ENCODE measurements at regions not wholly inside any gene's neighbourhood (a gene's known extent, or its start where the extent isn't known, plus 50 kb on each side); places are given as distances from the start of the nearest gene placed in this dataset.
"Not testable (repeated sequence)": the region's sequence is repeated elsewhere in the genome, so short reads cannot be mapped to it uniquely, and the experiment has no call there.

- no peak for DNase-seq (ENCODE audit: low read depth)
- H3K4me3 ChIP-seq (ENCODE audit: low read depth, low read length): no peak overlapping the region
- no peak for TF ChIP-seq CTCF (IDR thresholded peaks at IDR 0.05; ENCODE audit: insufficient read depth, low read depth, low read length)
Observed at GRCh38 chr6:144662812-144663365, 377.8 kb downstream of the UTRN start.

GRCh38 chr6:144664281-144664680 is 379.1 kb downstream of the UTRN start:
- no peak overlapping the region for H3K4me3 ChIP-seq (ENCODE audit: low read depth, low read length)
- DNase-seq (ENCODE audit: low read depth): no peak
- no peak for TF ChIP-seq CTCF (IDR thresholded peaks at IDR 0.05; ENCODE audit: insufficient read depth, low read depth, low read length)

- TF ChIP-seq CTCF (IDR thresholded peaks at IDR 0.05; ENCODE audit: insufficient read depth, low read depth, low read length): no peak
- H3K4me3 ChIP-seq (ENCODE audit: low read depth, low read length): no peak overlapping the region
- DNase-seq (ENCODE audit: low read depth): peak; percentile 78
Observed at GRCh38 chr6:144664947-144665346, 379.8 kb downstream of the UTRN start.

- TF ChIP-seq CTCF (IDR thresholded peaks at IDR 0.05; ENCODE audit: insufficient read depth, low read depth, low read length): no peak
- no peak overlapping the region for H3K4me3 ChIP-seq (ENCODE audit: low read depth, low read length)
- DNase-seq (ENCODE audit: low read depth): no peak
Observed at GRCh38 chr6:144665932-144666450, 380.9 kb downstream of the UTRN start.

- TF ChIP-seq CTCF (IDR thresholded peaks at IDR 0.05; ENCODE audit: insufficient read depth, low read depth, low read length): no peak
- no peak overlapping the region for H3K4me3 ChIP-seq (ENCODE audit: low read depth, low read length)
Observed at GRCh38 chr6:144666781-144667180, 381.6 kb downstream of the UTRN start.

GRCh38 chr6:144667532-144668503 is 382.7 kb downstream of the UTRN start:
- H3K4me3 ChIP-seq (ENCODE audit: low read depth, low read length): no peak overlapping the region
- DNase-seq (ENCODE audit: low read depth): no peak
- TF ChIP-seq CTCF (IDR thresholded peaks at IDR 0.05; ENCODE audit: insufficient read depth, low read depth, low read length): no peak

More at GRCh38 chr6:144666781-144667180, 381.6 kb downstream of the UTRN start:
- no peak for DNase-seq (ENCODE audit: low read depth)

GRCh38 chr6:144670259-144670658 is 385.1 kb downstream of the UTRN start:
- H3K4me3 ChIP-seq (ENCODE audit: low read depth, low read length); DNase-seq (ENCODE audit: low read depth): not testable (repeated sequence)

All from fibroblast of villous mesenchyme (primary cell).